ENCODE measurements at regions not wholly inside any gene's neighbourhood (a gene's known extent, or its start where the extent isn't known, plus 50 kb on each side); places are given as distances from the start of the nearest gene placed in this dataset.

GRCh38 chr5:111002036-111002435 is 69.5 kb upstream of the TSLP start:
- Histone ChIP-seq H3K18ac (ENCODE audit: low read depth in 1 of 2, low read length in 2 of 2) (no peak overlapping the region), H3K36me3 (ENCODE audit: control insufficient read depth in 1 of 2, insufficient read depth in 2 of 2, low read depth in 1 of 2, low read length in 2 of 2) (no peaks in the 10 kb centered on the region), H3K27me3 (ENCODE audit: control insufficient read depth in 1 of 2, insufficient read depth in 1 of 2, low read length in 2 of 2) (no peaks in the 10 kb centered on the region), H2BK5ac (ENCODE audit: low read depth, low read length, poor library complexity, severe bottlenecking) (no peak overlapping the region), H3K4me1 (ENCODE audit: control insufficient read depth, insufficient read depth, low read depth, low read length) (no peaks in the 10 kb centered on the region), H3K4ac (ENCODE audit: low read depth in 1 of 2, low read length in 2 of 2) (no peak overlapping the region), H3K79me1 (replicated peaks; ENCODE audit: low read length, poor library complexity, severe bottlenecking) (no peaks in the 10 kb centered on the region), H2BK12ac (ENCODE audit: low read length in 2 of 2) (no peak overlapping the region), H2BK15ac (ENCODE audit: low read depth, poor library complexity, severe bottlenecking) (no peak overlapping the region), H3K9ac (ENCODE audit: low read length) (no peak overlapping the region), H2BK120ac (ENCODE audit: low read depth, low read length) (no peak overlapping the region), H3K14ac (ENCODE audit: low read length in 2 of 2) (no peak overlapping the region), H4K8ac (ENCODE audit: low read length) (no peak overlapping the region), H3K23ac (ENCODE audit: low read length in 2 of 2) (no peak overlapping the region), H3K9me3 (ENCODE audit: control insufficient read depth, low read length) (peaks cover 13% of the 10 kb centered on the region), H4K91ac (ENCODE audit: low read length) (no peak overlapping the region), H3K4me3 (ENCODE audit: insufficient read depth in 1 of 2, low read depth in 1 of 2, low read length in 2 of 2) (no peak overlapping the region), H2AFZ (ENCODE audit: low read depth, low read length) (no peak overlapping the region), H3K4me2 (ENCODE audit: low read length, poor library complexity, severe bottlenecking) (no peak overlapping the region), H2AK5ac (ENCODE audit: low read length, severe bottlenecking) (no peak overlapping the region), H3K27ac (ENCODE audit: low read length, poor library complexity, severe bottlenecking) (no peak overlapping the region)
- no peak for DNase-seq
- WGBS: 79% methylated on average over 3 of the region's 3 CpGs

DNA sequence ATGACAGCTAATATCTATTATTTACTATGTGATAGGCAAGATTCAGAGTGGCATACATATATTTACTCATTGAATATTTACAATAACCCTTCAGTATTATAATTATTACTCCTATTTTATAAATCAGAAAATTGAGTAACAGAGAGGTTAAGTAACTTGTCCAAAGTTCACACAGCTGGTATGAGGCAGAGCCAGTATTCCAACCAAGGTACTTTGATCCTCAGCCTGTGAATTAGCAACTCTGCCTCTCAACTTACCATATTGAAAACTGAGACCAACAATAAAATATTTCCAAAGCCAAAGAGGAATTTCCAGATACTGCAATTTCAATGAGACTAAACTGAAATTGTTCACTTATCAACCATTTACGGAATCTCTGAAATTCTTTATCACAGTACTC is 67.9 kb upstream of the TSLP start:
- H3K4me3 ChIP-seq (ENCODE audit: insufficient read depth in 1 of 2, low read depth in 1 of 2, low read length in 2 of 2): no peak overlapping the region
- H2AFZ ChIP-seq (ENCODE audit: low read depth, low read length): no peak overlapping the region
- H3K9me3 ChIP-seq (ENCODE audit: control insufficient read depth, low read length): peaks cover 9% of the 10 kb centered on the region
- no peaks in the 10 kb centered on the region for H3K27me3 ChIP-seq (ENCODE audit: control insufficient read depth in 1 of 2, insufficient read depth in 1 of 2, low read length in 2 of 2)
- no peak overlapping the region for H3K18ac ChIP-seq (ENCODE audit: low read depth in 1 of 2, low read length in 2 of 2)
- H4K8ac ChIP-seq (ENCODE audit: low read length): no peak overlapping the region
- no peak overlapping the region for H2BK5ac ChIP-seq (ENCODE audit: low read depth, low read length, poor library complexity, severe bottlenecking)
- no peaks in the 10 kb centered on the region for H3K36me3 ChIP-seq (ENCODE audit: control insufficient read depth in 1 of 2, insufficient read depth in 2 of 2, low read depth in 1 of 2, low read length in 2 of 2)
- no peak overlapping the region for H2BK15ac ChIP-seq (ENCODE audit: low read depth, poor library complexity, severe bottlenecking)
- no peak overlapping the region for H2BK120ac ChIP-seq (ENCODE audit: low read depth, low read length)
- no peak overlapping the region for H3K14ac ChIP-seq (ENCODE audit: low read length in 2 of 2)
- H3K9ac ChIP-seq (ENCODE audit: low read length): no peak overlapping the region
- 100% methylated on average over 1 of the region's 1 CpG for WGBS
- H3K79me1 ChIP-seq (replicated peaks; ENCODE audit: low read length, poor library complexity, severe bottlenecking): no peaks in the 10 kb centered on the region
- H3K4ac ChIP-seq (ENCODE audit: low read depth in 1 of 2, low read length in 2 of 2): no peak overlapping the region
- no peaks in the 10 kb centered on the region for H3K4me1 ChIP-seq (ENCODE audit: control insufficient read depth, insufficient read depth, low read depth, low read length)
- no peak overlapping the region for H2AK5ac ChIP-seq (ENCODE audit: low read length, severe bottlenecking)
- H3K4me2 ChIP-seq (ENCODE audit: low read length, poor library complexity, severe bottlenecking): no peak overlapping the region
- H3K27ac ChIP-seq (ENCODE audit: low read length, poor library complexity, severe bottlenecking): no peak overlapping the region
- H4K91ac ChIP-seq (ENCODE audit: low read length): no peak overlapping the region
- H3K23ac ChIP-seq (ENCODE audit: low read length in 2 of 2): no peak overlapping the region
- no peak overlapping the region for H2BK12ac ChIP-seq (ENCODE audit: low read length in 2 of 2)
- no peak for DNase-seq

DNA sequence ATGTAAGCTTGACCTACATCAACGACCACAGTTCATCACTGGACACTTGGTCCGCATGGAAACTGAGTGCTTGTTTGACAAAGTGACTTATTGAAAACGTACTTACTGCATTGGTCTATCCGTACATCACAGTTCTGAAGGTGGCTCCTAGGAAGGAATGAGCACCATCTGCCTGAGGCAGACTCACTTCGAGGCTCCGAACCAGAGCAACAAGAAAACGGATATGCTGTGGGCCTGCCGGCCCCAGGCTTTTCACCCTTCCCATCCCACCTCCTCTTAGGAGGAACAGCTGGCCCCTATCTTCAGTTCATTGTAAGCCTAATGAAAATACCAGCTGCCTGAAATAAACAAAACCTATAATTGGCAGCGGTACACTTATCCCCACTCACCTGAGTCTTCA is 67.2 kb upstream of the TSLP start:
- Histone ChIP-seq H3K9me3 (ENCODE audit: control insufficient read depth, low read length) (peaks cover 6% of the 10 kb centered on the region), H4K8ac (ENCODE audit: low read length) (no peak overlapping the region), H3K27ac (ENCODE audit: low read length, poor library complexity, severe bottlenecking) (no peak overlapping the region), H3K4me2 (ENCODE audit: low read length, poor library complexity, severe bottlenecking) (no peak overlapping the region), H2AK5ac (ENCODE audit: low read length, severe bottlenecking) (no peak overlapping the region), H3K36me3 (ENCODE audit: control insufficient read depth in 1 of 2, insufficient read depth in 2 of 2, low read depth in 1 of 2, low read length in 2 of 2) (no peaks in the 10 kb centered on the region), H3K79me1 (replicated peaks; ENCODE audit: low read length, poor library complexity, severe bottlenecking) (no peaks in the 10 kb centered on the region), H3K27me3 (ENCODE audit: control insufficient read depth in 1 of 2, insufficient read depth in 1 of 2, low read length in 2 of 2) (no peaks in the 10 kb centered on the region), H2BK120ac (ENCODE audit: low read depth, low read length) (no peak overlapping the region), H2BK15ac (ENCODE audit: low read depth, poor library complexity, severe bottlenecking) (no peak overlapping the region), H3K18ac (ENCODE audit: low read depth in 1 of 2, low read length in 2 of 2) (peak overlapping the region in 1 of 2 experiments; percentile 28), H2BK12ac (ENCODE audit: low read length in 2 of 2) (no peak overlapping the region), H4K91ac (ENCODE audit: low read length) (peak overlapping the region; percentile 39), H3K4me1 (ENCODE audit: control insufficient read depth, insufficient read depth, low read depth, low read length) (no peaks in the 10 kb centered on the region), H3K4ac (ENCODE audit: low read depth in 1 of 2, low read length in 2 of 2) (no peak overlapping the region), H3K23ac (ENCODE audit: low read length in 2 of 2) (no peak overlapping the region), H2AFZ (ENCODE audit: low read depth, low read length) (no peak overlapping the region), H3K9ac (ENCODE audit: low read length) (no peak overlapping the region), H2BK5ac (ENCODE audit: low read depth, low read length, poor library complexity, severe bottlenecking) (no peak overlapping the region), H3K14ac (ENCODE audit: low read length in 2 of 2) (no peak overlapping the region), H3K4me3 (ENCODE audit: insufficient read depth in 1 of 2, low read depth in 1 of 2, low read length in 2 of 2) (no peak overlapping the region)
- WGBS: 90% methylated on average over 8 of the region's 9 CpGs
- DNase-seq: no peak

GRCh38 chr5:111010783-111011182 is 60.7 kb upstream of the TSLP start:
- Histone ChIP-seq H3K36me3 (ENCODE audit: control insufficient read depth in 1 of 2, insufficient read depth in 2 of 2, low read depth in 1 of 2, low read length in 2 of 2) (no peaks in the 10 kb centered on the region), H2BK15ac (ENCODE audit: low read depth, poor library complexity, severe bottlenecking) (no peak overlapping the region), H3K18ac (ENCODE audit: low read depth in 1 of 2, low read length in 2 of 2) (no peak overlapping the region), H3K9ac (ENCODE audit: low read length) (no peak overlapping the region), H3K23ac (ENCODE audit: low read length in 2 of 2) (no peak overlapping the region), H3K9me3 (ENCODE audit: control insufficient read depth, low read length) (no peaks in the 10 kb centered on the region), H2BK5ac (ENCODE audit: low read depth, low read length, poor library complexity, severe bottlenecking) (no peak overlapping the region), H2BK120ac (ENCODE audit: low read depth, low read length) (no peak overlapping the region), H3K79me1 (replicated peaks; ENCODE audit: low read length, poor library complexity, severe bottlenecking) (no peaks in the 10 kb centered on the region), H2AK5ac (ENCODE audit: low read length, severe bottlenecking) (no peak overlapping the region), H4K91ac (ENCODE audit: low read length) (no peak overlapping the region), H4K8ac (ENCODE audit: low read length) (no peak overlapping the region), H3K4me2 (ENCODE audit: low read length, poor library complexity, severe bottlenecking) (no peak overlapping the region), H3K4me3 (ENCODE audit: insufficient read depth in 1 of 2, low read depth in 1 of 2, low read length in 2 of 2) (no peak overlapping the region), H3K27me3 (ENCODE audit: control insufficient read depth in 1 of 2, insufficient read depth in 1 of 2, low read length in 2 of 2) (no peaks in the 10 kb centered on the region), H3K14ac (ENCODE audit: low read length in 2 of 2) (no peak overlapping the region), H3K4ac (ENCODE audit: low read depth in 1 of 2, low read length in 2 of 2) (no peak overlapping the region), H2BK12ac (ENCODE audit: low read length in 2 of 2) (no peak overlapping the region), H2AFZ (ENCODE audit: low read depth, low read length) (no peak overlapping the region), H3K4me1 (ENCODE audit: control insufficient read depth, insufficient read depth, low read depth, low read length) (no peaks in the 10 kb centered on the region), H3K27ac (ENCODE audit: low read length, poor library complexity, severe bottlenecking) (no peak overlapping the region)
- DNase-seq: no peak
- WGBS: no CpG with 5 or more reads among the region's 2 CpGs
